GM12865 (cell line): ENCODE measurements at regions not wholly inside any gene's neighbourhood (a gene's known extent, or its start where the extent isn't known, plus 50 kb on each side); places are given as distances from the start of the nearest gene placed in this dataset.

Experiments
- DNase-seq: peaks from one replicate; pipeline ENCODE4 v3.0.0; 2010; ENCODE audit warnings: low read depth
- H3K4me3 ChIP-seq: 2 replicates; pipeline ENCODE4 v1.5.1; 2011; ENCODE audit warnings: mild to moderate bottlenecking, low read depth, low read length, control low read depth
- TF ChIP-seq, protein P1 (sequence below): IDR thresholded peaks from 2 replicates; pipeline ENCODE4 v1.5.1; 2011; ENCODE audit warnings: low read length, control low read depth, low read depth, inconsistent platforms; ENCODE audit not compliant: insufficient read depth; ENCODE audit errors: missing control alignments

DNA sequence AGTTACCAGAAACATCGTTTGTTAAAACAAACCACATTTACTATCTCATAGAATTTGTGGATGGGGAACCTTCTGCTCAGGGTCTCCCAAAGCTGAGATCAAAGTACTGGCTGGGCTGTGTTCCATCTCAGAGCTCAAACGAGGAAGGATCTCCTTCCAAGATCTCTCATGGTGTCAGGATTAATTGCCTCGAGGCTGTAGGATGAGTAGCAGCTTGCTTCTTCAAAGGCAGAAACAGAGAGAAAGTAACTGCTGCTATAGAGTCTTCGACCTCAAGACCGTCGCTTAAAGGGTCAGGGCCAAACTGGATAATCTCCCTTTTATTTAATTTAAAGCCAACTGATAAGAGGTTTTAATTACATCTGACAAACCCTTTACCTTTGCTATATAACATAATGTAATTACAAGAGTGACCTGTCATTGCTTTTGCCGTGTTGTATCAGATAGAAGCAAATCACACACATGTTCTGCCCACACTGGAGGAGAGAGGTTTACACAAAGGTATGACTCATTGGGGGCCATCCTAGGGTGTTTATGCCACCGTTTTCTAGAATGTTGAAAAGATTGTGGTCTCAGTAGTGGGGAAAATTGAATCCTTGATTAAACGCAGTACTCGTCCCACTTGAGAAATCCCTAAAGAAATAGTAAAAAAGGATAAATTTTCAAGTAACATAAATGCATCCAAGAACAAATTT lies 868.8 kb upstream of the TMEM132C start:
- H3K4me3 ChIP-seq, result no peak overlapping the region
- TF ChIP-seq, protein P1, sequence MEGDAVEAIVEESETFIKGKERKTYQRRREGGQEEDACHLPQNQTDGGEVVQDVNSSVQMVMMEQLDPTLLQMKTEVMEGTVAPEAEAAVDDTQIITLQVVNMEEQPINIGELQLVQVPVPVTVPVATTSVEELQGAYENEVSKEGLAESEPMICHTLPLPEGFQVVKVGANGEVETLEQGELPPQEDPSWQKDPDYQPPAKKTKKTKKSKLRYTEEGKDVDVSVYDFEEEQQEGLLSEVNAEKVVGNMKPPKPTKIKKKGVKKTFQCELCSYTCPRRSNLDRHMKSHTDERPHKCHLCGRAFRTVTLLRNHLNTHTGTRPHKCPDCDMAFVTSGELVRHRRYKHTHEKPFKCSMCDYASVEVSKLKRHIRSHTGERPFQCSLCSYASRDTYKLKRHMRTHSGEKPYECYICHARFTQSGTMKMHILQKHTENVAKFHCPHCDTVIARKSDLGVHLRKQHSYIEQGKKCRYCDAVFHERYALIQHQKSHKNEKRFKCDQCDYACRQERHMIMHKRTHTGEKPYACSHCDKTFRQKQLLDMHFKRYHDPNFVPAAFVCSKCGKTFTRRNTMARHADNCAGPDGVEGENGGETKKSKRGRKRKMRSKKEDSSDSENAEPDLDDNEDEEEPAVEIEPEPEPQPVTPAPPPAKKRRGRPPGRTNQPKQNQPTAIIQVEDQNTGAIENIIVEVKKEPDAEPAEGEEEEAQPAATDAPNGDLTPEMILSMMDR, result no peak
- DNase-seq, result no peak

DNA sequence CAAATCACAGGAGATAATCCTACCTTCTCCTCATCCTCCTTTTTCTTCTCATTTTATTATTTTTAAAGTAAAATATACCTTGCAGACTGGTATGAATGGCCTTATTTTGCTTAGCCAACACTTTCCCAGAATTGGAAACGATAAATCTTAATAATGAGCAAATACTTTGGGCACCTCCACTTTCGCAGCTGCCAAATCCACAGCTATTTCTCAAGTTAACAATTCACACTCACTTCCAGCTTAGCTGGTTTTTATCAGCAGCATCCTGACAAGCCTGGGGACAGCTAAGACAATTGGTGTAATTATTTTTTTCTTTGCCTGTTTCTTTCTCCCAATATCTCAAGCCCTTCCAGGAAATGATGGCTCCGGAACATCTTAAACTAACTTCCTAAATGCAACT lies 867.5 kb upstream of the TMEM132C start:
- no peak for DNase-seq

DNA sequence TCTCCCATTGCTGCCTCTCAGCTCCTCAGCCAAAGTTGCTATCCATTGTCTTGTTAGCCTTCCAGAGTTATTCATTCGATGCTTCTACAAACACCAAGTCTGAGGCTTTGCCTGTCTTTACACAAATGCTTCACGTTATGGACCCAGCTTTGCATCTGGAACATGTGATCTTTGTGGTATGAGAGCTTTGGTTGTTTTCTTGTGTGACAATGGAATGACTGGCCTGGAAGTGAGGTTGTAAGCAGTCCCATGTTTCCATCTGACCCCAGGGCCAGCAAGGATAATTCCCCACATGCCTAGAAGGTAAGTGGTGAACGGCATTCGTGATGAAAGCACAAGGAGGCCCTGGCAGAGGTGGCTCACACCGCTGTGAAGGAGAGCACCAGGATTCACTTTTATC lies 866.7 kb upstream of the TMEM132C start:
- H3K4me3 ChIP-seq, result no peak overlapping the region
- TF ChIP-seq, protein P1, result no peak
- no peak for DNase-seq

More for the DNA sequence above, 867.5 kb upstream of the TMEM132C start:
- H3K4me3 ChIP-seq, result no peak overlapping the region
- TF ChIP-seq, protein P1, result no peak

DNA sequence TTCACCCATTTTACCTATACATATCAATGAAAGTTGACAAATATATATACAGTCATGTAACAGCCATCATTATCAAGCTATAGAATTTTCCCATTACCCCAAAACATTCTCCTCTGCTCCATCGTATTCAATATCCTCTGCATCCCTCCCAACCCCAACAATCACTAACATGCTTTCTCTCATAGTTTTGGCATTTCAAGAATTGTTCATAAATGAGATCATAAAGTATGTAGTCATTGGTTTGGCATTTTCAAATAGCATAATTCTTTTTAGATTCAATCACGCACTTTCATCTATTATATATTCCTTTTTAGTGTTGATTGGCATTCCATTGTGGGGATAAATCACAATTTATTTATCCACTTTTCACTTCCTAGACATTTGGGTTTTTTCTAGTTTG lies 866.0 kb upstream of the TMEM132C start:
- DNase-seq, result no peak
- no peak overlapping the region for H3K4me3 ChIP-seq
- TF ChIP-seq, protein P1, result no peak

- TF ChIP-seq, protein P1, result no peak
These were observed 865.4 kb upstream of the TMEM132C start for GRCh38 chr12:127401536-127401935.

DNA sequence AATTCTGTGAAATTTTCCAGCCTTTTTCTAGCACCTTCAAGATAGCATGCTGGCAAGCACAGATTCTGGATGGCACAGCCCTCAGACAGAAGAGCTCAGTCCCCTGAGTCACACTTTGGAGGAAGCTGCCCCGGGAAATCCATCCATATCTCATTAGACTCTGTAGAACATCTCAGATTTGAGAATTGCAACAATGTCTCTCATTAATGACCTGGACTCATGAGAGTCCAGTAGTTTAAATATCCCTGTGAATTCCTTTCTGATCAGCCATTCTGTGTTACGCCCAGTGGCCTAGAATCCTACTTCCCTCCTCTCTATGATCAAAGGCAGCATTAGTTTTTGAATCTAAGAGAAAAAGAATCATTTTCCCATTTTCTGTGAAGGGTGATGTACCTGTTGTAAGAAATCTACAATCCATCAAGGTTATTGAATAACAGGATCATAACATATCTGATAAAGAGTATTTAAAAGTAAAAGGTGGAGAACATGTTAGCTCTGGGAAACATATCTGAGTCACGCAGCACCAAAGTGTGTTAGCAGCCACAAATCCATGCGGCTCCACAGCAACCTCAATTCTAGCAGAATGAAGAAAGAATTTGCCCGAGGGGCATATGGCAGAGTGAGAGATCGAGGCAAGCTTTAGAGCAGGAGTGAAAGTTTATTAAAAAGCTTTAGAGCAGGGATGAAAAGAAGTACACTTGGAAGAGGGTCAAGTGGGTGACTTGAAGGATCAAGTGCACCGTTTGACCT lies 855.6 kb upstream of the TMEM132C start:
- TF ChIP-seq, protein P1, result no peak
- DNase-seq, result no peak
- no peak overlapping the region for H3K4me3 ChIP-seq

More at GRCh38 chr12:127401536-127401935, 865.4 kb upstream of the TMEM132C start:
- DNase-seq, result no peak
- no peak overlapping the region for H3K4me3 ChIP-seq
